HG03521 (cell line): ENCODE measurements at regions not wholly inside any gene's neighbourhood (a gene's known extent, or its start where the extent isn't known, plus 50 kb on each side); places are given as distances from the start of the nearest gene placed in this dataset.
"Not testable (repeated sequence)": the region's sequence is repeated elsewhere in the genome, so short reads cannot be mapped to it uniquely, and the experiment has no call there.

Experiments used
- ATAC-seq: cut with Tn5 transposase; IDR thresholded peaks from one replicate; pipeline ENCODE4 v1.9.1; 2021; ENCODE audit warnings: mild to moderate bottlenecking, moderate library complexity; ENCODE audit not compliant: unreplicated experiment

DNA sequence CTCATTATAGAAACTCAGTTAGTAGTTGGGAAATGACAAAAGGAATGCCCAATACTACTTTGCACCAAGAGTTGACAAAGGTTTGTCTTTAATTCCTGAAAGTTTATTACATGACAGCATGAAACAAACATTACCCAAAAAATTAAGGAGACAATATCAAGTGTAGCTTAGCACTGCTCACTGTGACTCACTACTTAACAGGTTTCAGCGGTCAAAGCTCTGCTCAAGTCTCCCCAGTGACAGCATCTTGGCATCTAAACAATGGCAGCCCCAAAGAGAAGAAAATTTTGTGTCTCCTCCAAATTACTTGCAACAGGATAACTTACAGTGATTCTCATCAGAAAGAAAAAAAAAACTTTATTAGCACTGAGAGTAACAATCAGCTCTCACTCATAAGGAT, 1030.2 kb downstream of the EFNA5 start:
- no peak for ATAC-seq

DNA sequence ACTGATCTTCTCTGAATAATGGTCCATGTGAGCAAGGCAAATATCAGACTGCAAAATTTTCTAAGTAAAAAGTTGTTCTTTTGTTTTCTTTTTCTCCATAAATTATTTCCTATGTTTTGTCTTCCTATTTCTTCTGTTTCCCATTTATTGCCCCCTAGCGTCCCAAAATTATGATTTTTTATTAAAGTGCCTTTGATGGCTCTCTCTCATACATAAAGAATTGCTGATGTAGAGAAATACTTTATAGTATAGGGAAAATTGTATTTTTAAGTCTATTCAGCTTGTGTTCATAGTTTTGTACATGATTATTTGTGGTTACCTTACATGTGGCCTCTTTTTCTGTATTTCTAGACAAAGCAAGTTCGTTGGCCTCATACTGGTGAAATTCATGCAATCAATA, 1031.2 kb downstream of the EFNA5 start:
- no peak for ATAC-seq

DNA sequence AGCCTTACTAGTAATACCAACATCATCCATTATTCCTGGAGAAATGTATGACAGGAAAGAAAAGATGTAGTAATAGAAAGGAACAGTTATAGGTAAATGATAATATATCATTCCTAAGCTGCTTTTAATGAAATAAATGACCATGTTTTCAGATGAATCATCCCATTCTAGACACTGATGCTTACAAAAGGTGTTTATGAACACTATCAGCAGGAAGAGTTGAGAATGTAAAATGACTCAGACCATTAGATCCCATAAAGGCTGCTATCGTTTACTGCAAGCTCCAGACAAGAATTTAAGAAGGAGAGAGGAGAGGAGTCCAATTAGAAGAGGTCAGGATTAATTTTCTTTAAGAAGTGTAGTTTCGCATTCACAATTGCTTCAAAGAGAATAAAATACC, 1033.5 kb downstream of the EFNA5 start:
- ATAC-seq, result no peak

DNA sequence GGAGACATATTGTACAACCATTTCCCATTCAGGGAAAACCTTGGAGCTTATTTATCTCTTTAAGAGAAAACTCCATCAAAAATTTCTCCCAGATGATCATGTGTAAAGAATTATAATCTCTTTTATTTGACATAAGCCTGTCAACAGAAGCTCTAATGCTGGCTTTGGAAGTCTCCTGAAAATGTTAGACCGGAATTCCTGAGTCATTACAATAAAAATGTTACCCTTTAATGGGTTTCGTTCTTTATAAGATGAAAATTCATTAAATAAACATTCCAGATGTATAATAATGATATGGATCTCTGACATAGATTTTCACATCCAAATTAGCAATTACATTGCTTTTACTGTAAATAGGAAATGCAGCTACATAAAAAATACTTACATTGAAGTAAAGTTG, 1036.4 kb downstream of the EFNA5 start:
- no peak for ATAC-seq

DNA sequence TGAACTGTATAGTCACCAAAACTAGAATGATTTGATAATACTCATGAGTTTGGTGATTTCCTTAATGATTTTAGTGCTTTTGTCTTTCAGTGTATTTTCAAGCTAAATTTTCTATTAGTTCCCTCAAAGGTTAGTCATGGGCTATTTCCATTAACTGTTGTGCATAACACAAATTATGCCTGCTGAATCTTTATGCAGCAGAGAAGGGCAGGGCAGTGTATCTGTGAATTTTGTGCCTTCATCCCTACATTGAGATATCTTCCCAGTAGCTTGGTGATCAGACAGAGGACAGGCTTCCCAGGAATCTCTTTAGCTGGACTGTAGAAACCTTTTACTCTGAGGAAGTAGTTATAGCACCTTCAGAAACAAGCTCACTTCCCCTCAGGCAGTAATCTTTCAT, 1036.9 kb downstream of the EFNA5 start:
- no peak for ATAC-seq

DNA sequence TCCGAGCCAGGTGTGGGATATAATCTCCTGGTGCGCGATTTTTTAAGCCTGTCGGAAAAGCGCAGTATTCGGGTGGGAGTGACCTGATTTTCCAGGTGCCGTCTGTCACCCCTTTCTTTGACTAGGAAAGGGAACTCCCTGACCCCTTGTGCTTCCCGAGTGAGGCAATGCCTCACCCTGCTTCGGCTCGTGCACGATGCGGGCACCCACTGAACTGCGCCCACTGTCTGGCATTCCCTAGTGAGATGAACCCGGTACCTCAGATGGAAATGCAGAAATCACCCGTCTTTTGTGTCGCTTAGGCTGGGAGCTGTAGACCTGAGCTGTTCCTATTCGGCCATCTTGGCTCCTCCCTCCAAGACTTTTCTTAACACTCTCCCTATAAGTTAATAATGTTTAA, 1042.3 kb downstream of the EFNA5 start:
- not testable (repeated sequence) for ATAC-seq

DNA sequence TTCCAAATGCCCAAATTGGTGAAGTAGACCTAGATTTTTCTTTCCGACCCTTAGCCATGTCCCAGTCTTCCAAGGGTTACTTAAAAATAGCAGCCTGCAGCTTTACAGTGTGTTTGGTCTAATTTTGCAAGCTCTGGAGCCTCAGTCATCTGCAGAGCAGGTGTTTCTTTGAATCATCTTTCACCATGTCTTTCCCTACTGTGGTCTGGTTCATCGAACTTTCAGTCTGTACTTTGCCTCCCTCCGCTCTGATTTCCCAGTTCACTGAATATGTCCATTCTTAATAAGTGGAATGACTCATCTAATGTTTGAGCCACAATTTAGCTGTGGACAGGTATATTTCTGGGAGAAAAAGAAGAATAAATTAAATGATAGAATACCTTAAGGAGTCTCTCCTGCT, 1060.7 kb downstream of the EFNA5 start:
- no peak for ATAC-seq

DNA sequence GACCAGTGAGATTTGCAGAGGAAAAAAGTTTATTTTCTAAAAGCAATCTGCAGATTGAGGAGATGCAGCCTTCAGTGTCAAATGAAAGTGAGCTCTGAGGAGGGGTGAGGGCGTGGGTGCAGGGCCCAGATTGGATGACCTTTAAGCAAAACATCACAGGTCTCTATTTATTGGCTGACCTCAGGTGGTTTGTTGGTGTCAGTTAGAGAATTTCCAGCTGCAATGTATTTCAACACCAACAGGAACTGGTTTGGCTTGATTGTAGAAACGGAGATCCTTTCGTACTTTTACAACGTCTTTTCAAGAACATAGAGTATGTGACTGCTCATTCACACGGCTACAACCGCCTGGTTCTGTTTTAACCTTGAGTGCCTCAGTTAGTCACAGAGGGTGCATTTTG, 1069.1 kb downstream of the EFNA5 start:
- ATAC-seq, result peak; percentile 71

DNA sequence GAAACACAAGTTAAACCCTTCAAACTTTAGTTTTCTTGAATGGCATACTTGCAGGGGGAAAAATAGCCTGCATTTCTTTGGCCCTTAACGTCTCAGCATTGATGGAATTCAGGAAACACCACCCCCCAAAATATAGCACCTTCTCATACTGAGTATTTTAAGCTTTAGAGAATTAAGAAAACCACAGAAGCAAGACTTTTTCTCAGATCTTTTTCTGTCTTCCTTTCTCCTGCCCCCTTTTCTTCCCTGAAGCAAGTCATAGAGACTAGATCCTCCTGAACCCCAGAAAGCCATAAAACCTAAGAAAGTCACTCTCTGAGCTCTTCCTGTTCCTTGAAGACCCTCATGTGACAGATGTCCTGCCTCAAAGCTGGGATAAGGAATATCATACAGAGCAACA, 1069.9 kb downstream of the EFNA5 start:
- ATAC-seq, result no peak

DNA sequence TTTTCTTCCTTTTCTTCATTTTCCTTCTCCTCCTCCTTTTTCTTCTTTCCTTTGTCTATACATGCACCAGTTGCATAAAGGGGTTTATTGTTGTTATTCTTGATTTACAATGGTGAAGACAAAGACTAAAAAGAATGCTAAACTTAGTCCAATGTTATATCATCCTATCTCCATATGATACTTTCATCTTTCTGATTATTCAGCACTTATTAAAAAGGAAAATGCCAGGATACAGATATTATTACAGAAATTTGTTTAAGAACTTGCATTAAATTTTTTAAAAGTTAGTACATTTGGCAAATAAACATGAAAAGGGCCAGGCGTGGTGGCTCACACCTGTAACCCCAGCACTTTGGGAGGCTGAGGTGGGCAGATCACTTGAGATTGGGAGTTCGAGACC, 1074.9 kb downstream of the EFNA5 start:
- no peak for ATAC-seq

DNA sequence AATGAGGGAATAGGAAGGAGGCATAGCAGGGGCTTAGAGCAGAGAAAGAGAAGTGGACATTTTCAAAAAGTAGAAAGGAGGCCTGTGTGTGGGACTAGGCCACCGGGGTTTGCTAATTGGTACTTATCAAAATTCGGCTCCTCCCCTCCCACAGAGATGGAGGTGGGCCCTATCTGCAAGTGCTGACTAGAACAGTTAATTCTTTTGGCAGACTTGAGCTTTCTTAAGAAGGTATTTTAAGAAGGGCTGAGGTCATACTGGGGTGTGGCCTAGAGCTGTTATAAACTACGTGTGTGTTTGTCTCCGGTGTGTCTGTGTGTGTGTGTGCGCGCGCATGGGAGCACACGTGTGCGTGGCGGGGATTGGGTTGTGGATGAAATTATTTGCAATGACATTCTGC, 1086.5 kb downstream of the EFNA5 start:
- ATAC-seq, result no peak

DNA sequence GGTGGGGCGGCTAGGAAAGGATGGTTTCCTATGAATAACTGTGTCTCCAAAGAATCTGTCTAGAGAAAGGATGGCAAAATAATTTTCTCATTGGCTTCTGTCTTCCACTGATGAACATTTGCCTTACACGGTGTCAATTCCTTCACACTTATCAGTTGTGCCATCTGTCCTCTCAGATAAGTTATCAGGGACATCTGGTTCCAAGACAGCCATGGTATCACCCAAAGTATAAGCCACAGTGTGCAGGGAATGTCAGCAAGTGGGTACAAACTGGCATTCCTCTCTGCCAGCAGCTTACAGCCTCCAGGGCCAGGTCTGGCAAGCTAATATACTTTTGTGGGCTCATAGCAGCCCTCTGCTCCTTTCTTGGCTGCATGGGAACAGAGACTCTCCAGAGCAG, 1092.0 kb downstream of the EFNA5 start:
- no peak for ATAC-seq

DNA sequence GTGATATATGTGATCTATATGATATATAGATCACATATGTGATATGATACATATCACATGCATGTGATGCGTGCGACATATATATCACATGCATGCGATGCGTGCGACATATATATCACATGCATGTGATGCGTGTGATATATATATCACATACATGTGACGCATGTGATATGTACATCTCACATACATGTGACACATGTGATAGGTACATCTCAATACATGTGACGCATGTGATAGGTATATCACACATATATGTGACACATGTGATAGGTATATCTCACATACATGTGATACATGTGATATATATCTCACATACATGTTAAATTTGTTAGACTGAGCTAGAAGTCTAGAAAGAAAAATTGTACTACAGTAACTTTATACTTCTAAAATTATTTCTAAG, 1095.9 kb downstream of the EFNA5 start:
- no peak for ATAC-seq

DNA sequence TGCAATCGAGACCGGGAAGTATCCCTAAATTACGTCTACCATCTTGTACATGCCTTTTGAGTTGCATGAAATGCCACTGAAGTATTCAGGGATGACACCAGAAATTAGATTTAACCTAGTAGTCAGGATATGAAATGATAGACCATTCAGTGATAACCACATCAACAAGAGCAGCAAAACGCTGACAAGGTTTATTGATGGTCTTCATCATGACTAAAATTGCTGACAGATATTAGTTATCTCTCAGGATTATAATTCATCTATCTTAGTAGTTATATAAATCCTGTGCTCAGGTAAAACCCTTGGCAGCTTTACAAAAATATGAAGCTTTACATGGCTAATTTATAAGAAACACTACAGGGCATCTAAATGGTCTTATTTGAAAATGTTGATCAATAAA, 1104.7 kb downstream of the EFNA5 start:
- ATAC-seq, result no peak

DNA sequence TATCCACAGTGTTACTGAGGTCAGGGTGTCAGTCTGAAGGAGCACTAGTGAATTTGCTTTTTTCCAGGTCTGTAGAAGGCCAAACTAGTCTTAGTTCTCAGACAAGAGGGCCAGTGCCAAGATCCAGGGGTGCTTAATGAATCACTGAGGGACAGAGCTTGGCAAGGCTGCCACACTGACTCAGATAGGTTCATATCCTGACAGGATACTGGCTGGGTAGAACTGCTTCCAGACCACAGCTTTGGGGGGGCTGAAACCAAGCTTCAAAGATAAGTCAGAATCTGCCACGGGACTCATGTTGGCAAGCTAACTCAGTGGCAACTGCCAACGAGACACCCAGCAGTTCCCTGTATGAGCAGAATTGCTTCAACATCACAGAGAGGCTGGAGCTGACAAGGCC, 1125.4 kb downstream of the EFNA5 start:
- no peak for ATAC-seq

DNA sequence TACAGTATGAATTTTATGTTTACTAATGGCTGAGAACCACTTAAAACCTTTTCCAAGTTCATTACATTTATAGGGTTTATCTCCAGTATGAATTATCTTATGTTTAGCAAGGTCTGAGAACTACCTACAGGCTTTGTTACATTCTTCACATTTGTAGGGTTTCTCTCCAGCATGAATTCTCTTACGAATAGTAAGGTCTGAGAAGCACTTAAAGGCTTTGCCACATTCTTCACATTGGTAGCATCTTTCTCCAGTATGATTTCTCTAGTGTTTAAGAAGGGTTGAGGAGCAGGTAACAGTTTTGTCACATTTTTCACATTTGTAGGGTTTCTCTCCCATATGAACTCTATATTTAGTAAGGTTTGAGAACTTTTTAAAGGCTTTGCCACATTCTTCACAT, 1127.4 kb downstream of the EFNA5 start:
- no peak for ATAC-seq

DNA sequence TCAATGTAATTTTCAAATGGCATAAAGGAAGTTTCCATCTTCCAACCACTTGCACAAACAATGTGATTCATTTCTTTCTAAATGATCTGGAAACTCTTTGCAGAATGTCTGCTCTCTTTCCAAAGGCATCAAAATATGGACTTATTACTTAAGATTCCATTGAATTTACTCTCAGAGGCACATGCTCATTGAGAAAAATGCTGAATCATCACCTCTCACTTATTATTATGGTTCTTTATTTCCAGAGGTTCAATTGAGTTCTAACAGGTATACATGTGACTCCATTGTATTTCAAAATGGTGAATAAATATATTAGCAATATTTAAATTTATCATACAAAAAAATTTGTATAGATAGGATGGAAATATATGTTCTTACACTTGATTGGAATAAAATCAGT, 1140.6 kb downstream of the EFNA5 start:
- no peak for ATAC-seq

DNA sequence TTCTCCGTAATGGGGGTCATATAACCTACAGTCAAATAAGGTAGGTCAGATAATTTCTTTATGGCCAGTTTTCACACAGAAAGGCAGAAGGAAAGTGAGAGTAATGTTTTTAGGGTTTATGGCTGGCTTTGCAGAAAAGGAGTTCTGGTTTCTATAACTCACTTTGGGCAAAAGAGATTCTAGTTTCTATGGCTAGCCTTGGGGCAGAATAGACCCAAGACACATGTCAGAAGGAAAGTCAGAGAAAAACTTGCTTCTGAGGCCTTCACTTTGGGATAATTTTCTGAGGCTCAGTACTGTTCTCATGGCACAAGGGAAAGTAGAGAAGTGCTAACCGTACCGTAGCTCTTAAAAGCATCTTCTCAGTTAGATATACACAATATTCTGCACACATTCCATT, 1145.3 kb downstream of the EFNA5 start:
- no peak for ATAC-seq

DNA sequence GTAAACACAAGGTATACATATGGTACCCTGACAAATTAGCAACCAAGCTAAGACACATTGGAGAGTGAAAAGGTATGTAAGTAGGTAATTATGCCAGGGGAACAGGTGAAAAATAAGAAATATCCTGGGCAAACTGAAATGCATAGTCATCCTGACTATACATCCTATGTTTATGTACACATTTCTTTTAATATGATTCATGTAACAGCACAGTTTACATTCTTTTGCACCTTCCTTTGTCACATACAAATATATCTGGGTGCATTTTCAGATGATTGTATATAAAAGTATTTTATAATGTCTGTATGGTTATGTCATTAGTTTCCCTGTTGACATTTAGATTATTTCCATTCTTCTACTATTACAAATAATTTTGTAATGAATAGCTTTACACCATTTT, 1146.9 kb downstream of the EFNA5 start:
- no peak for ATAC-seq

DNA sequence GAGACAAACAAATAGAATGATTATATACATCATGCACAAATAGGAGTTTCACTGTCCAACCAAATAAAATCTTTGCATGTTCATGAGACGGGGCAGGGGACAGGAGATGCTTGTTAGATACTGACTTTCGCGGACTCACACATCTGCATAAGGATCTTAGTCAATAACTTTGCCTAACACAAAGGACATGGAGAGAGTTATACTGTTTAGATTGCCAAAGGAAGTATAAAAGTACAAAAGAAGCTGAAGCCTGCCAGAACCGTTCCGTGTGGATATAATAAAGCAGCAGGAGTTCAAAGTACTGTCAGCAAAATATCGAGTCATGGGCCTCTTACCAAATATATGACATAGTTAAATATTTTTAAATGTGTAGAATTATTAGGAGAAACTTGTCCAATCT, 1148.4 kb downstream of the EFNA5 start:
- no peak for ATAC-seq

DNA sequence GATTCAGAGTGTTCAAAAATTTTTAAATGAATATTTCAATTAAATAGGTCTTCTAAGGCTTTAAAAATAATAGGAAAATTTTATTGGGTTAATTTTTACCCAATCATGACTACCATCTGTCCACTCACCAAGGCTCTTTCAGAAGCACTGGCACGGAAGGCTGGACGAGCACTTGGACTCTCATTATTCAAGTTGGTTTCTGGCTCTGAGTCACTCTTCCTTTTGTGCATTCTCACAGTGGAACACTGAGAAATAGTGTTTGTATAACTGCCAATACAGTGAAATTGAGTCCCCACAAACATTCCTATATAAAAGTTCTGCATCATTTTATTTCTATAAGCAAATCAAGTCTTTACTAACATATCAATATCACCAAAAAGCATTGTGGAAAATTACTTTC, 1149.0 kb downstream of the EFNA5 start:
- no peak for ATAC-seq

DNA sequence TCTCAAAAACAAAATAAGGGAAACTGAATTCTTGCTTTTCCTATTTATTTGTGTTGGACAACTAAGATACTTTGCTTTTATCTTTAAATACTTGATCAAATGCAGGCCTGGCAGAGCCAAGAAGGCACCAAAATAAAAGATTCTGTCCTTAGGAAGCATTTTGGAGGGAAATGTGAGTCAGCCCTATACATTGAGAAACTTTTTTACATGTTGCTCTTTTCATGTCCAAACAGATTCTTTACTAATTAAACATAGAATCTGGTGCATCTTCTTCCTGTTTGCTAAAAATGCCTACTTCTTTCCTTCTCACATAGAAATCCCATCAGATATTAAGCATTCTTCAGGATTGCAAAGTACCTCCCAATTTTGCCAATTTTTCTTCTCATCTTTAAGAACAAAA, 1160.4 kb downstream of the EFNA5 start:
- ATAC-seq, result no peak

DNA sequence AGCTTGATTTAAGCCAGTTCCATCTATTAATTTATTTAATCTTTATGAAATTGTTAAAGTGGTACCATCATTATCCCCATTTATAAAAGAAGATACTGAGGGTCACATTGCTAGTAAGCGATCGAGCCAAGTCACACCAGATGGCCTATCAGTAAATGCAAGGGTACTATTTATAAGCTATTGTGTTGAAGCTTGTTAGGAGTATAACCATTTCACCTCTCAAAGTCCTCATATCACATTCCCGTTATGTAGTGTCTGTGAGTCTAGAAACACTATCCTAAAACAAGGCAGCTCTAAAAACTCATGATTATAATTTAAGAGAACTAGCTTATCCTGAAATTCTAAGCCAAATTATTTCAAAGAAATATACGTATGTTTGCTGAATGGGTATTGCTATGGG, 1161.8 kb downstream of the EFNA5 start:
- ATAC-seq, result no peak

DNA sequence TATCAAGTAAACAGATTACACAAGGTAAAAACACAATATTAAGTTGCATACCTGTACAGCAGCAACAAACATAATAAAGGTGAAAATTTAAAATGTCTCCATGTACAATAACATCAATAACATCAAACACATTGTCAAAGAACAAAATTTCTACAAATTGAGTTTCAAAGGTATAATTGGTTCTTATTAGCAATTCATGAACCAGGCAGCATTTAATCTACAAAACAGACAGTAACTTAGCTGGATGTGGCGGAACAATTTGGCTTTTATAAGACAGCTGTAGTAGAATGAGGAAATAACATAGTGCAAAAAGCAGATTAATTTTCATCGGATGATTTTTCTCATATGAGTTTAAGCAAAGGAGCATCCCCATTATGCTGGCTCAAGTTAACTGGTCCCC, 1176.8 kb downstream of the EFNA5 start:
- no peak for ATAC-seq
